ENCODE measurements at regions not wholly inside any gene's neighbourhood (a gene's known extent, or its start where the extent isn't known, plus 50 kb on each side); places are given as distances from the start of the nearest gene placed in this dataset.

- TF ChIP-seq CTCF (IDR thresholded peaks at IDR 0.05; ENCODE audit: borderline replicate concordance, extremely low read depth, low read length, poor library complexity, severe bottlenecking), result no peak
- no peak for TF ChIP-seq EZH2 (IDR thresholded peaks at IDR 0.05; ENCODE audit: borderline replicate concordance, low read depth, low read length, severe bottlenecking)
These were observed 588.3 kb downstream of the EBF1 start for GRCh38 chr5:158511454-158511853.
